ENCODE measurements at regions not wholly inside any gene's neighbourhood (a gene's known extent, or its start where the extent isn't known, plus 50 kb on each side); places are given as distances from the start of the nearest gene placed in this dataset.
"Not testable (repeated sequence)": the region's sequence is repeated elsewhere in the genome, so short reads cannot be mapped to it uniquely, and the experiment has no call there.

DNA sequence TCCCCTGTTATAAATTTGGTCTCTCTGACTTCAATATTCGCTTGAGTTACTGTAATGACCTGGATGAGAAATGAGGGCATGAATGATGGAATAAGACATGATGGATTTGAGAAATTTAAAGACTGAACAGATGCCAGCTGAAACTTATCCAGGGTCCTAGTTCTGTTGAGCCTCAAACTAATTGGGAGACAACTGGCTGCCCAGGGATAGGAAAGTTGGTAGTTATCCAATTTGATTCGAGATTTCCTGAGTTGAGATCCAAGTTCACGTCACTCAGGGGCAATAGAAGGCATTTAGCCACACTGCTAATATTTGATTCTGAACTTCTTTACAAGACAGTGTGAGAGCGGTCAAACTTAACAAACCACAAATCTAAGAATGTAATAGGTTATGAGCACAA lies 159.0 kb upstream of the CXCL13 start:
- H3F3A ChIP-seq (ENCODE audit: insufficient read depth, low read depth) = no peaks in the 10 kb centered on the region
- no TSS peak for BruUV-seq (replicated peaks)
- H3K27ac ChIP-seq = no peak overlapping the region
- H3K4me1 ChIP-seq (replicated peaks; ENCODE audit: insufficient read depth) = no peaks in the 10 kb centered on the region
- no peaks in the 10 kb centered on the region for H3K9me3 ChIP-seq (ENCODE audit: insufficient read depth, low read depth)
- H2AFZ ChIP-seq = no peak overlapping the region
- no peak overlapping the region for H3K4me2 ChIP-seq
- no peak for TF ChIP-seq EZH2 (IDR thresholded peaks at IDR 0.05; ENCODE audit: low read depth)
- intact Hi-C loops (cut with micrococcal nuclease; ENCODE audit: unreplicated experiment) = no loop called here
- no peaks in the 10 kb centered on the region for H3K79me2 ChIP-seq (ENCODE audit: low read depth)
- H3K27me3 ChIP-seq (ENCODE audit: insufficient read depth, low read depth) = no peaks in the 10 kb centered on the region
- ChIA-PET POLR2A (ENCODE audit: unreplicated experiment) (no interaction called here), CTCF (no interaction called here)
- no peak overlapping the region for H3K4me3 ChIP-seq
- no peaks in the 10 kb centered on the region for H3K36me3 ChIP-seq (ENCODE audit: low read depth)
- DNase-seq = no peak
- H4K20me1 ChIP-seq (ENCODE audit: insufficient read depth) = no peaks in the 10 kb centered on the region
- H3K9me2 ChIP-seq (ENCODE audit: insufficient read depth) = no peaks in the 10 kb centered on the region

DNA sequence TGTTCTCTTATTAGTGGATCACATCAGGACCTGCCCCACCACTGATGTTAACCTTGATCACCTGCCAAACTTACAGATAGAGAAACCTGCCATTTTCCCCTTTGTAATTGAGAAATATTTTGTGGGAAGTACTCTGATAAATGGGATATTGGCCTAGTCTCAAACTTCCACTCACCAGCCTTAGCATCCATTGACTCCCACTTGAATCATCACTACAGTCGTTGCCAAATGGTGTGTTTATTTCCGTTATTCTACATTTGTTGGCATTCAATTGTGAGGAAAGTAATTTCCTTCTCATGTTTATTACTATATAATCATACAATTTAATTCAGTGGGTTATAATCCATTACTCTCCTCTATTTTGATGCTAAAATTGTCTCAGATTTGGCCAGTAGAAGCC lies 156.4 kb upstream of the CXCL13 start:
- BruUV-seq (replicated peaks) = no TSS peak
- ChIA-PET CTCF (no interaction called here), POLR2A (ENCODE audit: unreplicated experiment) (no interaction called here)
- DNase-seq = no peak
- no peak overlapping the region for H3K4me3 ChIP-seq
- no peaks in the 10 kb centered on the region for H3K27me3 ChIP-seq (ENCODE audit: insufficient read depth, low read depth)
- no peak overlapping the region for H3K4me2 ChIP-seq
- no peaks in the 10 kb centered on the region for H3K36me3 ChIP-seq (ENCODE audit: low read depth)
- no peaks in the 10 kb centered on the region for H3K9me3 ChIP-seq (ENCODE audit: insufficient read depth, low read depth)
- TF ChIP-seq EZH2 (IDR thresholded peaks at IDR 0.05; ENCODE audit: low read depth) = no peak
- TF ChIP-seq, protein P1, sequence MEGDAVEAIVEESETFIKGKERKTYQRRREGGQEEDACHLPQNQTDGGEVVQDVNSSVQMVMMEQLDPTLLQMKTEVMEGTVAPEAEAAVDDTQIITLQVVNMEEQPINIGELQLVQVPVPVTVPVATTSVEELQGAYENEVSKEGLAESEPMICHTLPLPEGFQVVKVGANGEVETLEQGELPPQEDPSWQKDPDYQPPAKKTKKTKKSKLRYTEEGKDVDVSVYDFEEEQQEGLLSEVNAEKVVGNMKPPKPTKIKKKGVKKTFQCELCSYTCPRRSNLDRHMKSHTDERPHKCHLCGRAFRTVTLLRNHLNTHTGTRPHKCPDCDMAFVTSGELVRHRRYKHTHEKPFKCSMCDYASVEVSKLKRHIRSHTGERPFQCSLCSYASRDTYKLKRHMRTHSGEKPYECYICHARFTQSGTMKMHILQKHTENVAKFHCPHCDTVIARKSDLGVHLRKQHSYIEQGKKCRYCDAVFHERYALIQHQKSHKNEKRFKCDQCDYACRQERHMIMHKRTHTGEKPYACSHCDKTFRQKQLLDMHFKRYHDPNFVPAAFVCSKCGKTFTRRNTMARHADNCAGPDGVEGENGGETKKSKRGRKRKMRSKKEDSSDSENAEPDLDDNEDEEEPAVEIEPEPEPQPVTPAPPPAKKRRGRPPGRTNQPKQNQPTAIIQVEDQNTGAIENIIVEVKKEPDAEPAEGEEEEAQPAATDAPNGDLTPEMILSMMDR (conservative IDR thresholded peaks at IDR 0.05) = no peak
- H3K4me1 ChIP-seq (replicated peaks; ENCODE audit: insufficient read depth) = no peaks in the 10 kb centered on the region
- H4K20me1 ChIP-seq (ENCODE audit: insufficient read depth) = no peaks in the 10 kb centered on the region
- no peak overlapping the region for H2AFZ ChIP-seq
- H3K27ac ChIP-seq = no peak overlapping the region
- H3F3A ChIP-seq (ENCODE audit: insufficient read depth, low read depth) = no peaks in the 10 kb centered on the region
- intact Hi-C loops (cut with micrococcal nuclease; ENCODE audit: unreplicated experiment) = no loop called here
- H3K9me2 ChIP-seq (ENCODE audit: insufficient read depth) = no peaks in the 10 kb centered on the region
- H3K79me2 ChIP-seq (ENCODE audit: low read depth) = no peaks in the 10 kb centered on the region

DNA sequence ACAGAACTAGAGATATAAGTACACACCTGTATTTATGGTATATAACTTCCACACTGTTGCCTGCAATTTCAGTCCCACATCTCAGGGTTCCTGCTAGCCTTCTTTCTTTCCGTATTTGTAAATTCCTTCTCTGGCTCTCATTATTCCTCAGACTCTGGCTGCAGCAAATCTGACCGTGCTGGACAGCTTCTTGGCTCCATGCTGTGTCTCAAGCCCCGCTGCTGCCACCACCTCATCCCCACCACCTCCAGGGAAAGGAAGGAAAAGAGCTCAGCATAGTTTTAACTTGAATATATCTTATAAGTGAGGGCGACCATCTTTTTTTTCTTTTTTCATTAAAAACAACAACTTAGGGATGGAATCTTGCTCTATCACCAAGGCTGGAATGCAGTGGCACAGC lies 155.6 kb upstream of the CXCL13 start:
- H2AFZ ChIP-seq = no peak overlapping the region
- ChIA-PET CTCF (no interaction called here), POLR2A (ENCODE audit: unreplicated experiment) (no interaction called here)
- no peaks in the 10 kb centered on the region for H3F3A ChIP-seq (ENCODE audit: insufficient read depth, low read depth)
- H3K36me3 ChIP-seq (ENCODE audit: low read depth) = no peaks in the 10 kb centered on the region
- no peaks in the 10 kb centered on the region for H3K27me3 ChIP-seq (ENCODE audit: insufficient read depth, low read depth)
- H3K4me3 ChIP-seq = no peak overlapping the region
- no peaks in the 10 kb centered on the region for H3K4me1 ChIP-seq (replicated peaks; ENCODE audit: insufficient read depth)
- intact Hi-C loops (cut with micrococcal nuclease; ENCODE audit: unreplicated experiment) = no loop called here
- no peaks in the 10 kb centered on the region for H3K9me2 ChIP-seq (ENCODE audit: insufficient read depth)
- H3K27ac ChIP-seq = no peak overlapping the region
- DNase-seq = no peak
- TF ChIP-seq EZH2 (IDR thresholded peaks at IDR 0.05; ENCODE audit: low read depth) = no peak
- TF ChIP-seq, protein P1 (conservative IDR thresholded peaks at IDR 0.05) = no peak
- BruUV-seq (replicated peaks) = no TSS peak
- H3K4me2 ChIP-seq = no peak overlapping the region
- H3K79me2 ChIP-seq (ENCODE audit: low read depth) = no peaks in the 10 kb centered on the region
- H3K9me3 ChIP-seq (ENCODE audit: insufficient read depth, low read depth) = no peaks in the 10 kb centered on the region
- no peaks in the 10 kb centered on the region for H4K20me1 ChIP-seq (ENCODE audit: insufficient read depth)

DNA sequence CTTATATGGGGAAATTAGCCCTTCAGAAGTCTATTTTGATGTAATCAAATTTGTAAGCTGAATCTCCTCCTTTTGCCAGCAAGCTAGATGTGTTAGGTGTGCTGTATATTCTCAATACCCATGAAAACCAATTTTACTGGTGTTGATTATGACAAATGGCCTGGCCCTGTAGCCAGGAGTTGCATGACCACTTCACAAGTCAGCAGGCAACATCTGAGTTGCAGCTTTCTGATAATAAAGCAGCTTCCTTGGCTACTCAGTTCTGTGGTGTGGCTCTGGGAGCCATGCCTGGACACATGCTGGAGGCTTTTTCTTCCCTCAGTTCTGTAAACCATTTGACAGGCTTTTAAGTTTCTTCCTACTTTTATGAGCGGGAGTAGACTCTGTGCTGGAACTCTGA lies 154.1 kb upstream of the CXCL13 start:
- ChIA-PET POLR2A (ENCODE audit: unreplicated experiment) (no interaction called here), CTCF (interaction anchor here (0.6 kb wide), 1 partner anchor 69 kb away, joined by 3 read pairs; no protein-coding TSS in a partner anchor)
- Histone ChIP-seq H3K9me2 (ENCODE audit: insufficient read depth) (no peaks in the 10 kb centered on the region), H2AFZ (no peak overlapping the region), H3K36me3 (ENCODE audit: low read depth) (no peaks in the 10 kb centered on the region), H4K20me1 (ENCODE audit: insufficient read depth) (no peaks in the 10 kb centered on the region), H3K4me3 (no peak overlapping the region), H3K79me2 (ENCODE audit: low read depth) (no peaks in the 10 kb centered on the region), H3K9me3 (ENCODE audit: insufficient read depth, low read depth) (no peaks in the 10 kb centered on the region), H3K4me2 (no peak overlapping the region), H3K4me1 (replicated peaks; ENCODE audit: insufficient read depth) (no peaks in the 10 kb centered on the region), H3K27me3 (ENCODE audit: insufficient read depth, low read depth) (no peaks in the 10 kb centered on the region), H3F3A (ENCODE audit: insufficient read depth, low read depth) (no peaks in the 10 kb centered on the region), H3K27ac (no peak overlapping the region)
- no TSS peak for BruUV-seq (replicated peaks)
- intact Hi-C loops (cut with micrococcal nuclease; ENCODE audit: unreplicated experiment) = no loop called here
- no peak for DNase-seq
- TF ChIP-seq, protein P1 (conservative IDR thresholded peaks at IDR 0.05) = no peak

DNA sequence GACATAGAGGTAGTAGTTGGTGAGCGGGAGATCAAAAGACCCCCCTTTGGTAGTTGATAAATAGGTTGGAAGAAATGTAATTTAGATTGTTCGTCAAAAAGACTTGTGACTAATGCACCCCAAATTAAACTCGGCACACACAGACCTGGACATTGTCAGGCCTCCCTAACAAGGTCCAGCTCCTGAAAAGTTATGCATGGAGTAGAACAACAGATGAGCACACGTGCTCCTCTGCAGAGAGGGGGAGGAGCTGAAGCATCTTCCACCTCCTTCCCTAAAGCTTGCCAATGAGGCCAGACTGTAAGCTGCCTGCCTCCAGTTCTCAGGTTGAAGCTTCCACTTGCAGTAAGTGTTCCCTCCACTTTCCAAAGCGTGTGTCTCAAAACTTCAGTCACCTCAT lies 153.5 kb upstream of the CXCL13 start:
- CTCF ChIA-PET; H3K27me3 ChIP-seq (ENCODE audit: insufficient read depth, low read depth); H3F3A ChIP-seq (ENCODE audit: insufficient read depth, low read depth); BruUV-seq (replicated peaks); H3K4me3 ChIP-seq; H3K4me1 ChIP-seq (replicated peaks; ENCODE audit: insufficient read depth); H3K4me2 ChIP-seq; H4K20me1 ChIP-seq (ENCODE audit: insufficient read depth); H3K9me2 ChIP-seq (ENCODE audit: insufficient read depth); H3K9me3 ChIP-seq (ENCODE audit: insufficient read depth, low read depth); H2AFZ ChIP-seq; H3K36me3 ChIP-seq (ENCODE audit: low read depth); intact Hi-C loops (cut with micrococcal nuclease; ENCODE audit: unreplicated experiment); DNase-seq; H3K27ac ChIP-seq; H3K79me2 ChIP-seq (ENCODE audit: low read depth); POLR2A ChIA-PET (ENCODE audit: unreplicated experiment): not testable (repeated sequence)

All from PC-9 (cell line).